SK-N-SH treated with all-trans-retinoic acid at 6 μM for 48 hours (cell line): ENCODE measurements at regions not wholly inside any gene's neighbourhood (a gene's known extent, or its start where the extent isn't known, plus 50 kb on each side); places are given as distances from the start of the nearest gene placed in this dataset.

Experiments used
- ATAC-seq: fragments of 200-7000 bp; cut with Tn5 transposase; 3 replicates; pipeline ENCODE4 v1.9.1; 2020; ENCODE audit warnings: mild to moderate bottlenecking, moderate library complexity
- ARNTL ChIP-seq: fragments of 450-650 bp; formaldehyde crosslinking; IDR thresholded peaks from 2 replicates; pipeline ENCODE4 v1.5.0; 2020; ENCODE audit warnings: low read depth, mild to moderate bottlenecking, moderate library complexity, borderline replicate concordance
- BACH2 ChIP-seq: fragments of 250-450 bp; sonication (Bioruptor Pico); IDR thresholded peaks from 2 replicates; pipeline ENCODE4 v1.9.0; 2021; ENCODE audit warnings: mild to moderate bottlenecking, borderline replicate concordance
- CSDC2 ChIP-seq: fragments of 250-450 bp; sonication (Bioruptor Pico); IDR thresholded peaks from 2 replicates; pipeline ENCODE4 v1.5.0; 2020; ENCODE audit warnings: mild to moderate bottlenecking, moderate library complexity
- ESRRG ChIP-seq: fragments of 250-450 bp; sonication (Bioruptor Pico); IDR thresholded peaks from 2 replicates; pipeline ENCODE4 v1.6.1; 2021; ENCODE audit warnings: mild to moderate bottlenecking
- GLIS3 ChIP-seq: fragments of 250-450 bp; sonication (Bioruptor Pico); IDR thresholded peaks from 2 replicates; pipeline ENCODE4 v1.5.0; 2020; ENCODE audit warnings: mild to moderate bottlenecking, moderate library complexity
- ISL1 ChIP-seq: fragments of 250-450 bp; sonication (Bioruptor Pico); IDR thresholded peaks from 2 replicates; pipeline ENCODE4 v2.1.2; 2022; ENCODE audit warnings: mild to moderate bottlenecking, moderate library complexity
- OSR1 ChIP-seq: fragments of 250-450 bp; sonication (Bioruptor Pico); IDR thresholded peaks from 2 replicates; pipeline ENCODE4 v1.8.0; 2022; ENCODE audit warnings: moderate library complexity, mild to moderate bottlenecking, inconsistent platforms
- PATZ1 ChIP-seq: fragments of 250-450 bp; sonication (Bioruptor Pico); IDR thresholded peaks from 2 replicates; pipeline ENCODE4 v1.8.0; 2020; ENCODE audit warnings: mild to moderate bottlenecking, moderate library complexity, borderline replicate concordance
- POU6F1 ChIP-seq: fragments of 250-450 bp; sonication (Bioruptor Pico); IDR thresholded peaks from 2 replicates; pipeline ENCODE4 v1.8.0; 2021; ENCODE audit warnings: low read depth, mild to moderate bottlenecking, moderate library complexity, borderline replicate concordance
- PPARA ChIP-seq: fragments of 250-450 bp; sonication (Bioruptor Pico); IDR thresholded peaks from 2 replicates; pipeline ENCODE4 v1.5.0; 2020; ENCODE audit warnings: mild to moderate bottlenecking, borderline replicate concordance
- RARB ChIP-seq: fragments of 250-450 bp; sonication (Bioruptor Pico); IDR thresholded peaks from 2 replicates; pipeline ENCODE4 v1.8.0; 2021; ENCODE audit warnings: mild to moderate bottlenecking, moderate library complexity
- SNAI2 ChIP-seq: fragments of 250-450 bp; sonication (Bioruptor Pico); IDR thresholded peaks from 2 replicates; pipeline ENCODE4 v1.5.0; 2020; ENCODE audit warnings: mild to moderate bottlenecking, moderate library complexity
- TCF4 ChIP-seq: fragments of 250-450 bp; sonication (Bioruptor Pico); IDR thresholded peaks from 2 replicates; pipeline ENCODE4 v1.8.0; 2021; ENCODE audit warnings: mild to moderate bottlenecking, moderate library complexity, borderline replicate concordance
- TOX ChIP-seq: fragments of 250-450 bp; sonication (Bioruptor Pico); IDR thresholded peaks from 2 replicates; pipeline ENCODE4 v1.8.0; 2021; ENCODE audit warnings: mild to moderate bottlenecking, moderate library complexity, borderline replicate concordance
- TSHZ2 ChIP-seq: fragments of 250-450 bp; sonication (Bioruptor Pico); IDR thresholded peaks from 2 replicates; pipeline ENCODE4 v1.5.0; 2020; ENCODE audit warnings: mild to moderate bottlenecking, moderate library complexity
- ZC3H10 ChIP-seq: fragments of 250-450 bp; sonication (Bioruptor Pico); IDR thresholded peaks from 2 replicates; pipeline ENCODE4 v1.5.1; 2021; ENCODE audit warnings: mild to moderate bottlenecking, moderate library complexity
- ZFP3 ChIP-seq: fragments of 250-450 bp; sonication (Bioruptor Pico); IDR thresholded peaks from 2 replicates; pipeline ENCODE4 v1.5.0; 2020; ENCODE audit warnings: mild to moderate bottlenecking, moderate library complexity
- ZFP30 ChIP-seq: fragments of 450-650 bp; formaldehyde crosslinking; IDR thresholded peaks from 2 replicates; pipeline ENCODE4 v1.5.0; 2022; ENCODE audit warnings: mild to moderate bottlenecking, moderate library complexity
- ZNF565 ChIP-seq: fragments of 450-650 bp; formaldehyde crosslinking; conservative IDR thresholded peaks from 2 replicates; pipeline ENCODE4 v1.5.0; 2020; ENCODE audit warnings: low read depth, mild to moderate bottlenecking, moderate library complexity
- ZNF70 ChIP-seq: fragments of 450-650 bp; formaldehyde crosslinking; IDR thresholded peaks from 2 replicates; pipeline ENCODE4 v1.5.0; 2020; ENCODE audit warnings: mild to moderate bottlenecking, moderate library complexity
- ZNF8 ChIP-seq: fragments of 450-650 bp; formaldehyde crosslinking; IDR thresholded peaks from 2 replicates; pipeline ENCODE4 v1.5.0; 2020; ENCODE audit warnings: mild to moderate bottlenecking, moderate library complexity
- TF ChIP-seq, protein P1 (sequence below): fragments of 250-450 bp; sonication (Bioruptor Pico); IDR thresholded peaks from 2 replicates; pipeline ENCODE4 v1.5.1; 2021; ENCODE audit warnings: mild to moderate bottlenecking, moderate library complexity
- TF ChIP-seq, protein P2 (sequence below): fragments of 250-450 bp; sonication (Bioruptor Pico); IDR thresholded peaks from 2 replicates; pipeline ENCODE4 v1.5.1; 2020; ENCODE audit warnings: low read depth, mild to moderate bottlenecking, moderate library complexity

DNA sequence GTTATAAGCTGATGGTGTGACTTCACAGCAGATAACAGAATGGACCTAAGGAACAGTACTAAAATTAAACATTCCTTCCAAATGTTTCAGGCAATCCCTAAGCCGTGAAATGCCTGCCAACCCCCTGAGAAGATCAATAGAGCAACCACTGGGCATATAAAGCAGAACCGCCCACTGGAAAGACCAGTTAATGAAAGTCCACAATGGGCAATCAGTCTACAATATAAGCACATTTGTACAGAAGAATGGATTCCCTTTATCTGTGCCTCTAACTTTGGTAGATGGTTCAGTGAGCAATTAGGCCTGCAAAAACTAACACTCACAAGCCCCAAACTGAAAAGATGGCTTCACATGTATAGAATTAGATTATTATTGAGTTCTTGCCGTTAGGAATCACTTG is 286.6 kb downstream of the UBE3D start:
- ATAC-seq, result no peak
- TF ChIP-seq TSHZ2 (CRISPR knock-in tag), result no peak
- no peak for TF ChIP-seq ZC3H10 (CRISPR knock-in tag)
- TF ChIP-seq ZFP3, result no peak
- no peak for TF ChIP-seq ZNF8 (CRISPR knock-in tag)
- TF ChIP-seq, protein P1, sequence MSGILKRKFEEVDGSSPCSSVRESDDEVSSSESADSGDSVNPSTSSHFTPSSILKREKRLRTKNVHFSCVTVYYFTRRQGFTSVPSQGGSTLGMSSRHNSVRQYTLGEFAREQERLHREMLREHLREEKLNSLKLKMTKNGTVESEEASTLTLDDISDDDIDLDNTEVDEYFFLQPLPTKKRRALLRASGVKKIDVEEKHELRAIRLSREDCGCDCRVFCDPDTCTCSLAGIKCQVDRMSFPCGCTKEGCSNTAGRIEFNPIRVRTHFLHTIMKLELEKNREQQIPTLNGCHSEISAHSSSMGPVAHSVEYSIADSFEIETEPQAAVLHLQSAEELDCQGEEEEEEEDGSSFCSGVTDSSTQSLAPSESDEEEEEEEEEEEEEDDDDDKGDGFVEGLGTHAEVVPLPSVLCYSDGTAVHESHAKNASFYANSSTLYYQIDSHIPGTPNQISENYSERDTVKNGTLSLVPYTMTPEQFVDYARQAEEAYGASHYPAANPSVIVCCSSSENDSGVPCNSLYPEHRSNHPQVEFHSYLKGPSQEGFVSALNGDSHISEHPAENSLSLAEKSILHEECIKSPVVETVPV, result no peak
- no peak for TF ChIP-seq CSDC2 (CRISPR knock-in tag)
- no peak for TF ChIP-seq GLIS3 (CRISPR knock-in tag)
- no peak for TF ChIP-seq POU6F1 (CRISPR knock-in tag)
- no peak for TF ChIP-seq SNAI2
- TF ChIP-seq TOX (CRISPR knock-in tag), result no peak
- TF ChIP-seq PPARA (CRISPR knock-in tag), result no peak
- no peak for TF ChIP-seq ZFP30 (CRISPR knock-in tag)
- TF ChIP-seq, all 23 proteins: peak for 0

- TF ChIP-seq ESRRG (CRISPR knock-in tag), result no peak
- TF ChIP-seq BACH2 (CRISPR knock-in tag), result no peak
- TF ChIP-seq, protein P2, sequence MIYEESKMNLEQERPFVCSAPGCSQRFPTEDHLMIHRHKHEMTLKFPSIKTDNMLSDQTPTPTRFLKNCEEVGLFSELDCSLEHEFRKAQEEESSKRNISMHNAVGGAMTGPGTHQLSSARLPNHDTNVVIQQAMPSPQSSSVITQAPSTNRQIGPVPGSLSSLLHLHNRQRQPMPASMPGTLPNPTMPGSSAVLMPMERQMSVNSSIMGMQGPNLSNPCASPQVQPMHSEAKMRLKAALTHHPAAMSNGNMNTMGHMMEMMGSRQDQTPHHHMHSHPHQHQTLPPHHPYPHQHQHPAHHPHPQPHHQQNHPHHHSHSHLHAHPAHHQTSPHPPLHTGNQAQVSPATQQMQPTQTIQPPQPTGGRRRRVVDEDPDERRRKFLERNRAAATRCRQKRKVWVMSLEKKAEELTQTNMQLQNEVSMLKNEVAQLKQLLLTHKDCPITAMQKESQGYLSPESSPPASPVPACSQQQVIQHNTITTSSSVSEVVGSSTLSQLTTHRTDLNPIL (CRISPR knock-in tag), result no peak
- TF ChIP-seq PPARA (CRISPR knock-in tag), result no peak
- TF ChIP-seq TOX (CRISPR knock-in tag), result no peak
- TF ChIP-seq RARB, result no peak
- TF ChIP-seq ZNF565 (CRISPR knock-in tag), result no peak
- TF ChIP-seq ZNF8 (CRISPR knock-in tag), result no peak
- TF ChIP-seq TSHZ2 (CRISPR knock-in tag), result no peak
- no peak for TF ChIP-seq POU6F1 (CRISPR knock-in tag)
- no peak for TF ChIP-seq ZFP30 (CRISPR knock-in tag)
- TF ChIP-seq ARNTL (CRISPR knock-in tag), result no peak
- no peak for TF ChIP-seq ZNF70 (CRISPR knock-in tag)
- no peak for TF ChIP-seq OSR1 (CRISPR knock-in tag)
- TF ChIP-seq PATZ1 (CRISPR knock-in tag), result no peak
- no peak for TF ChIP-seq SNAI2
- TF ChIP-seq ZC3H10 (CRISPR knock-in tag), result no peak
- no peak for TF ChIP-seq TCF4 (CRISPR knock-in tag)
- no peak for TF ChIP-seq ISL1 (CRISPR knock-in tag)
- TF ChIP-seq GLIS3 (CRISPR knock-in tag), result no peak
- no peak for ATAC-seq
Measured at GRCh38 chr6:82780334-82780733, 285.3 kb downstream of the UBE3D start.
